ENCODE measurements at regions not wholly inside any gene's neighbourhood (a gene's known extent, or its start where the extent isn't known, plus 50 kb on each side); places are given as distances from the start of the nearest gene placed in this dataset.

DNA sequence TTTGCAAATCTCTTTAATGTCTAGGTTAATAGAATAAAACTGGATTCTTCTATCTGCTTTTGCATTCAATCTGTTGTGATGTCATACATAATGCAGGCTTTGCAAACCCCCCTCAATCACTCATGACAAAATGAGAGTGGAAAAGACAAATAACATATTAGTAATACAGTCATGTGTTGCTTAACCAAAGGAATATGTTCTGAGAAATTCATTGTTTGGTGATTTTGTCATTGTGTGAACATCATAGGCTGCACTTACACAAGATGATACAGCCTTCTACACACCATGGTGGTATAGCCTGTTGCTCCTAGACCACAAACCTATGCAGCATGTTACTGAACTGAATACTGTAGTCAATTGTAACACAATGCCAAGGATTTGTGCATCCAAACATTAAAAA is 87.3 kb upstream of the SEC61G start:
- no peak for TF ChIP-seq CTCF (IDR thresholded peaks at IDR 0.05)
- no peak for TF ChIP-seq POLR2AphosphoS5 (IDR thresholded peaks at IDR 0.05; ENCODE audit: low read depth, low read length)
- TF ChIP-seq, protein P1, sequence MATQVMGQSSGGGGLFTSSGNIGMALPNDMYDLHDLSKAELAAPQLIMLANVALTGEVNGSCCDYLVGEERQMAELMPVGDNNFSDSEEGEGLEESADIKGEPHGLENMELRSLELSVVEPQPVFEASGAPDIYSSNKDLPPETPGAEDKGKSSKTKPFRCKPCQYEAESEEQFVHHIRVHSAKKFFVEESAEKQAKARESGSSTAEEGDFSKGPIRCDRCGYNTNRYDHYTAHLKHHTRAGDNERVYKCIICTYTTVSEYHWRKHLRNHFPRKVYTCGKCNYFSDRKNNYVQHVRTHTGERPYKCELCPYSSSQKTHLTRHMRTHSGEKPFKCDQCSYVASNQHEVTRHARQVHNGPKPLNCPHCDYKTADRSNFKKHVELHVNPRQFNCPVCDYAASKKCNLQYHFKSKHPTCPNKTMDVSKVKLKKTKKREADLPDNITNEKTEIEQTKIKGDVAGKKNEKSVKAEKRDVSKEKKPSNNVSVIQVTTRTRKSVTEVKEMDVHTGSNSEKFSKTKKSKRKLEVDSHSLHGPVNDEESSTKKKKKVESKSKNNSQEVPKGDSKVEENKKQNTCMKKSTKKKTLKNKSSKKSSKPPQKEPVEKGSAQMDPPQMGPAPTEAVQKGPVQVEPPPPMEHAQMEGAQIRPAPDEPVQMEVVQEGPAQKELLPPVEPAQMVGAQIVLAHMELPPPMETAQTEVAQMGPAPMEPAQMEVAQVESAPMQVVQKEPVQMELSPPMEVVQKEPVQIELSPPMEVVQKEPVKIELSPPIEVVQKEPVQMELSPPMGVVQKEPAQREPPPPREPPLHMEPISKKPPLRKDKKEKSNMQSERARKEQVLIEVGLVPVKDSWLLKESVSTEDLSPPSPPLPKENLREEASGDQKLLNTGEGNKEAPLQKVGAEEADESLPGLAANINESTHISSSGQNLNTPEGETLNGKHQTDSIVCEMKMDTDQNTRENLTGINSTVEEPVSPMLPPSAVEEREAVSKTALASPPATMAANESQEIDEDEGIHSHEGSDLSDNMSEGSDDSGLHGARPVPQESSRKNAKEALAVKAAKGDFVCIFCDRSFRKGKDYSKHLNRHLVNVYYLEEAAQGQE (IDR thresholded peaks at IDR 0.05; ENCODE audit: insufficient read depth in 1 of 2, low read depth in 2 of 2, low read length in 1 of 2) = no peak

All from Panc1 (cell line).